D721Med (cell line): ENCODE measurements at regions not wholly inside any gene's neighbourhood (a gene's known extent, or its start where the extent isn't known, plus 50 kb on each side); places are given as distances from the start of the nearest gene placed in this dataset.
A peak's percentile ranks its signal among the peaks of the same experiment; 100 is the strongest.

Source experiments
- DNase-seq: peaks from one replicate; pipeline ENCODE4 v3.0.0; 2011; ENCODE audit warnings: low spot score; ENCODE audit not compliant: insufficient read length
- FAIRE-seq: peaks from 2 replicates; lab custom pipeline; 2011; peaks lifted over from hg19 to GRCh38; lab: Jason Lieb, UNC
- TF ChIP-seq, protein P1 (sequence below): IDR thresholded peaks from 2 replicates; pipeline ENCODE4 v1.5.1; 2012; ENCODE audit warnings: mild to moderate bottlenecking, control low read depth; ENCODE audit not compliant: insufficient read depth; ENCODE audit errors: missing control alignments

DNA sequence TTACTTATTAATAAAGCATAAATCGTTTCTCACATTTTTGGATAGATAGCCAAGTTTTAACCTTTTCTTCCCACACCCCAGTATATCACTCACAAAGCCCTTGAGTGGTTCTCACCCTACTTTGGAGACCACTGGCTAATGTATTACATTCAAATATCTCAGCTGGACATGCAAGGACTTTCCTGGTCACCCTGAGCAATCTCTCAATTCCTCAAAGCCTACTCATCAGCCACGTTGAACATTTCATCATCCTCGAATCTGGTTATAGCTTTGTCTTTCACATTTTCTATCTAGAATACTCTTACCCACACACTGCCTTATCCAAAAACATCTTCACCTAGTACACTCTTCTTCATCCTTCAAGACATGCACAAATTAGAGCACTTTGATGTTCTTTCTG is 71.1 kb upstream of the MAPRE2 start:
- DNase-seq (no peak), FAIRE-seq (peak; percentile 60)
- TF ChIP-seq, protein P1, sequence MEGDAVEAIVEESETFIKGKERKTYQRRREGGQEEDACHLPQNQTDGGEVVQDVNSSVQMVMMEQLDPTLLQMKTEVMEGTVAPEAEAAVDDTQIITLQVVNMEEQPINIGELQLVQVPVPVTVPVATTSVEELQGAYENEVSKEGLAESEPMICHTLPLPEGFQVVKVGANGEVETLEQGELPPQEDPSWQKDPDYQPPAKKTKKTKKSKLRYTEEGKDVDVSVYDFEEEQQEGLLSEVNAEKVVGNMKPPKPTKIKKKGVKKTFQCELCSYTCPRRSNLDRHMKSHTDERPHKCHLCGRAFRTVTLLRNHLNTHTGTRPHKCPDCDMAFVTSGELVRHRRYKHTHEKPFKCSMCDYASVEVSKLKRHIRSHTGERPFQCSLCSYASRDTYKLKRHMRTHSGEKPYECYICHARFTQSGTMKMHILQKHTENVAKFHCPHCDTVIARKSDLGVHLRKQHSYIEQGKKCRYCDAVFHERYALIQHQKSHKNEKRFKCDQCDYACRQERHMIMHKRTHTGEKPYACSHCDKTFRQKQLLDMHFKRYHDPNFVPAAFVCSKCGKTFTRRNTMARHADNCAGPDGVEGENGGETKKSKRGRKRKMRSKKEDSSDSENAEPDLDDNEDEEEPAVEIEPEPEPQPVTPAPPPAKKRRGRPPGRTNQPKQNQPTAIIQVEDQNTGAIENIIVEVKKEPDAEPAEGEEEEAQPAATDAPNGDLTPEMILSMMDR: no peak

DNA sequence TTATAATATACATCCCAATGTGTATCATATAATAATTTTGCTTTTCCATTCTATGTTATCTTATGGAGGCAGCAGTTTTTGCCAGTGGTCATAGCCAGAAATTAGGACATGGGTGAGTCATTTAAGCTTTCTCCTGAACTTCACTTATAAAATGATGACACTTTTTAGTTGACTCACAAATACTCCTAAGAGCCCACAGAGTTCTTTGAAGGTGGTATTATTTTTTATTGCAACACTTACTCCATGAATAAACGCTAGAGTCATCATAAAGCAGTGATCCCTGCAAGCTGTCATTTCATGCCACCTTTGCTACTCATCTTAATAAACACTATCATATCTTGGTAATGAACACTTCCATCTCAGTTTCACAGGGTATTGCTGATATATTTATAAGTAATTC is 69.9 kb upstream of the MAPRE2 start:
- TF ChIP-seq, protein P1: no peak
- DNase-seq (no peak), FAIRE-seq (peak; percentile 79)

DNA sequence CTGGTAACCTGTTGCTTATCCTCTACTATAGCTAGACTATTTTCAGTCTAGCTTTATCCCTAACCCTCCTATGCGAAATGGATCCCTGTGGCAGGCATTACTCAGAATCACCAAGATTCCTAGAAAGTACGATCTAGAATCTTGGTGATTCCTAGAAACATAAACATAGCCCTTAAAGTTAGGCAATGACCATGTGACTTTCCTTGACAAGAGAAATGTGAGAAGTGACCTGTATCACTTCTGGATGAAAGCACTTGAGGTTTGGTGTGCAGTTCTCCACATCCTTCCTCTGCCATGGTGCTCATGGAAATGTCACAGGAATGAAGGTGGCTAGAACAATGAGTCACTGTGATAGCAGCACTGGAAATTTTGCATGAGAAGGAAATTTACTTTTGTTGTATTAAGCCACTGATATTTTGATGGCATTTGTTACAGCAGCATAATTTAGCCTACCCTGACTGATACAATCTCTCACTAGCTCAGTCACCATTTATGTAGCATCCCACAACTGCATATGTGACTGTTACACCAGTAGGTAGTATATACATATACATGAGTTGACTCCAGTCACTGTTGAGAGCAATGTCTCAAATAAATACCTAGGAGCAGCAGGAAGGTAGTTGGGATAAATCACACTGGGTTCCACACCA is 68.3 kb upstream of the MAPRE2 start:
- no peak for FAIRE-seq
- DNase-seq: no peak
- TF ChIP-seq, protein P1: no peak

DNA sequence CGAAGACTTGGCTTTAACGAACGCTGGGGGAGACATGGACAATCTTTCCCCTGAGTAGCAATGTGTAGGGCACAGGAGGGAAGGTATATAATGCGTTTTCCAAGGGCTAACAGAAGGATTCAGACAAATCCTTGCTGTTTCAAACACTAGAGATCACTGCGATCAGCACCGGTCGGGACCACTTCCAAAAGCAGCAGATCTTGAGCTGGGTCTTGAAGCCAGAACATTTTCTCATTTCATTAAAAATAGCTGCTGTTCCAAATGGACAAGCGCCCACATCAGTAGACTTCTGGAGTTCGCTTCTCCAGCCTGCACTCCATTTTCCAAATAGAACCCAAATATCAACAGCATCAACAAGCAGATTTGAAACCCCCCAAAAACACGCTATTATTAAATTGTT is 65.1 kb upstream of the MAPRE2 start:
- FAIRE-seq: peak; percentile 60
- no peak for DNase-seq
- TF ChIP-seq, protein P1: no peak

DNA sequence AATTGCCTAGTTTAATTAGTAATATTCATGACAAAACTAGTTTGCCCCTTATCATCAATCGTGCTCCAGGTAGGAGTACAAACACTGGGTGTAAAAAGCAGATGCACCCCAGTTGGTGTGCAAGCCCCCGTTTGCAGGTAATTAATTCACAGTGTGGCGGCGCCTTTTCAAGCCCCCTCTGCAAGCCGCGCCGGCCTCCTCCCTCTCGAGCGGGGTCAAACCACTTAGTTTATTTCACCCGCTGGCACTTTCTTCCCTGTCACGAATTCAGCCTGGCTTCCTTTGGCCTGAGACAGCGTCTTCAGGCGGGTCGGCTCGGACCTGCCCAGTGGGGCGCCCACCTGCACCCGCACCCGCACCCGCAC is 64.7 kb upstream of the MAPRE2 start:
- TF ChIP-seq, protein P1: no peak
- FAIRE-seq: no peak

DNA sequence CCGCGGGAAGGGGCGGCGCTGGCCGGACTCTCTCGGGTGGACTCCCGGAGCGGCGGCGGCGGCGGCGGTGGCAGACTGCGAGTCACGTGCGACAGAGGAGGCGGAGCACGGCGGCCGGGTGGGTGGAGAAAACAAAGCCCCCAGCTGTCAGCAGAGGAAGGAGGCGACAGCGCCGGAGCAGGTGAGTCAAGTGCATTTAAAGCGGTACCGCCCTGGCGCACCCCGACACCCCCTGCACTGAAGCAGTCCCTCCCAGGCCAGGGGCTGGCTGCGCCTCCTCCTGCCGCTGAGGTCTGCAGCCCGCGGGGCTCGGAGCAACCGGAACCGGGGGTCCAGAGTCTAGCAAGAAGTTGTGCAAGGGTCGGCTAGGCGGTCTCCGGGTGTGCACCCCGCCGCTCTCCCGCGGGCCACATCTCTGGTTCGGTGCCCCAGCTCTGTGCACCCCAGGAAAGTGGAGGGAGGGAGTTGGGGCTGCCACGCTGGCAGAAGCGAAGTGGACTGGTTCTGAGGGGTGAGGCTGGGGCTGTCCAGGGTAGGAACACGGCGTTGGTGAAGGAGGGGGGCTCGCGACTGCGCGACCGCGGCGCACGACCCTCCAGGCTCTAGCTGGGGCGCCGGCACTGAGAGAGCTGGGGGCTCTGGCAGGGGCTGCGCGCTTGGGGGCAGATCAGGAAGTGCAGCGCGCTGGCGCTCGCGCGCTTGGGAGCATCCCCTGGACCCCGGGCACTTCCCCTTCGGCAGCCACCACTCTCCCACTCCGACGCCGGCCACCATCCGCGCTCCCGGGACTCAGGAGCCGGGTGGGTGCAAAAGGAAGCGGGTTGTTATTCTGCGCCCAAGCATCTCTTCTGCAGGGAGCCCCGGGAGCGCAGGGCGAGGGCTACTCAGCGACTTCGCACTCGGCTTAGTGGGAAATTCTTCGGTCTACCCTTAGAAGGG is 64.0 kb upstream of the MAPRE2 start:
- FAIRE-seq (no peak), DNase-seq (peak; percentile 73)
- TF ChIP-seq, protein P1: no peak

More for the DNA sequence above, 64.7 kb upstream of the MAPRE2 start:
- no peak for DNase-seq
